ENCODE measurements at regions not wholly inside any gene's neighbourhood (a gene's known extent, or its start where the extent isn't known, plus 50 kb on each side); places are given as distances from the start of the nearest gene placed in this dataset.

DNA sequence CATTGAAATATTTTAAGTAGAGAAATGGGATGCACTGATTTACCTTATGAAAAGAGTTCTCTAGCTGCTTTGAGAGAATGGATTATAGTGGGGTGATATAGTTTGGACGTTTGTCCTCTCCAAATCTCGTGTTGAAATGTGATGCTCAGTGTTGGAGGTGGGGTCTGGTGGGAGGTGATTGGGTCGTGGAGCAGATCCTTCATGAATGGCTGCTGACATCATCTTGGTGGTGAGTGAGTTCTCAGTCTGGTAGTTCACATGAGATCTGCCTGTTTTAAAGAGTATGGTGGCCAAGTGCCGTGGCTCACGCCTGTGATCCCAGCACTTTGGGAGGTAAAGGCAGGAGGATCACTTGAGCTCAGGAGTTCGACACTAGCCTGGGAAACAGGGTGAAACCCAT lies 58.7 kb upstream of the SH3RF3 start:
- TF ChIP-seq, protein P1, sequence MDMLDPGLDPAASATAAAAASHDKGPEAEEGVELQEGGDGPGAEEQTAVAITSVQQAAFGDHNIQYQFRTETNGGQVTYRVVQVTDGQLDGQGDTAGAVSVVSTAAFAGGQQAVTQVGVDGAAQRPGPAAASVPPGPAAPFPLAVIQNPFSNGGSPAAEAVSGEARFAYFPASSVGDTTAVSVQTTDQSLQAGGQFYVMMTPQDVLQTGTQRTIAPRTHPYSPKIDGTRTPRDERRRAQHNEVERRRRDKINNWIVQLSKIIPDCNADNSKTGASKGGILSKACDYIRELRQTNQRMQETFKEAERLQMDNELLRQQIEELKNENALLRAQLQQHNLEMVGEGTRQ (IDR thresholded peaks at IDR 0.05) = no peak
- TF ChIP-seq RNF2 (IDR thresholded peaks at IDR 0.05; ENCODE audit: borderline replicate concordance, low read depth) = no peak
- TF ChIP-seq NFE2L2 (conservative IDR thresholded peaks at IDR 0.05; ENCODE audit: low read length) = no peak
- TF ChIP-seq GATA3 (IDR thresholded peaks at IDR 0.05; ENCODE audit: borderline replicate concordance) = no peak
- TF ChIP-seq RAD21 (conservative IDR thresholded peaks at IDR 0.05 in 1 of 2, IDR thresholded peaks at IDR 0.05 in 1 of 2) = no peak
- TF ChIP-seq, protein P2, sequence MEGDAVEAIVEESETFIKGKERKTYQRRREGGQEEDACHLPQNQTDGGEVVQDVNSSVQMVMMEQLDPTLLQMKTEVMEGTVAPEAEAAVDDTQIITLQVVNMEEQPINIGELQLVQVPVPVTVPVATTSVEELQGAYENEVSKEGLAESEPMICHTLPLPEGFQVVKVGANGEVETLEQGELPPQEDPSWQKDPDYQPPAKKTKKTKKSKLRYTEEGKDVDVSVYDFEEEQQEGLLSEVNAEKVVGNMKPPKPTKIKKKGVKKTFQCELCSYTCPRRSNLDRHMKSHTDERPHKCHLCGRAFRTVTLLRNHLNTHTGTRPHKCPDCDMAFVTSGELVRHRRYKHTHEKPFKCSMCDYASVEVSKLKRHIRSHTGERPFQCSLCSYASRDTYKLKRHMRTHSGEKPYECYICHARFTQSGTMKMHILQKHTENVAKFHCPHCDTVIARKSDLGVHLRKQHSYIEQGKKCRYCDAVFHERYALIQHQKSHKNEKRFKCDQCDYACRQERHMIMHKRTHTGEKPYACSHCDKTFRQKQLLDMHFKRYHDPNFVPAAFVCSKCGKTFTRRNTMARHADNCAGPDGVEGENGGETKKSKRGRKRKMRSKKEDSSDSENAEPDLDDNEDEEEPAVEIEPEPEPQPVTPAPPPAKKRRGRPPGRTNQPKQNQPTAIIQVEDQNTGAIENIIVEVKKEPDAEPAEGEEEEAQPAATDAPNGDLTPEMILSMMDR (IDR thresholded peaks at IDR 0.05) = no peak
- TF ChIP-seq MAFK (IDR thresholded peaks at IDR 0.05; ENCODE audit: partially characterized antibody) = no peak
- no peak for TF ChIP-seq KDM1A (IDR thresholded peaks at IDR 0.05; ENCODE audit: low read depth)
- TF ChIP-seq, protein P3, sequence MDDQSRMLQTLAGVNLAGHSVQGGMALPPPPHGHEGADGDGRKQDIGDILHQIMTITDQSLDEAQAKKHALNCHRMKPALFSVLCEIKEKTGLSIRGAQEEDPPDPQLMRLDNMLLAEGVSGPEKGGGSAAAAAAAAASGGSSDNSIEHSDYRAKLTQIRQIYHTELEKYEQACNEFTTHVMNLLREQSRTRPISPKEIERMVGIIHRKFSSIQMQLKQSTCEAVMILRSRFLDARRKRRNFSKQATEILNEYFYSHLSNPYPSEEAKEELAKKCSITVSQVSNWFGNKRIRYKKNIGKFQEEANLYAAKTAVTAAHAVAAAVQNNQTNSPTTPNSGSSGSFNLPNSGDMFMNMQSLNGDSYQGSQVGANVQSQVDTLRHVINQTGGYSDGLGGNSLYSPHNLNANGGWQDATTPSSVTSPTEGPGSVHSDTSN (IDR thresholded peaks at IDR 0.05) = no peak
- TF ChIP-seq FOSB (CRISPR knock-in tag; IDR thresholded peaks at IDR 0.05) = no peak
- no peak for TF ChIP-seq EP300 (IDR thresholded peaks at IDR 0.05)
- TF ChIP-seq, protein P4, sequence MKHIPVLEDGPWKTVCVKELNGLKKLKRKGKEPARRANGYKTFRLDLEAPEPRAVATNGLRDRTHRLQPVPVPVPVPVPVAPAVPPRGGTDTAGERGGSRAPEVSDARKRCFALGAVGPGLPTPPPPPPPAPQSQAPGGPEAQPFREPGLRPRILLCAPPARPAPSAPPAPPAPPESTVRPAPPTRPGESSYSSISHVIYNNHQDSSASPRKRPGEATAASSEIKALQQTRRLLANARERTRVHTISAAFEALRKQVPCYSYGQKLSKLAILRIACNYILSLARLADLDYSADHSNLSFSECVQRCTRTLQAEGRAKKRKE (CRISPR knock-in tag; IDR thresholded peaks at IDR 0.05; ENCODE audit: low read depth) = no peak
- TF ChIP-seq, protein P5, sequence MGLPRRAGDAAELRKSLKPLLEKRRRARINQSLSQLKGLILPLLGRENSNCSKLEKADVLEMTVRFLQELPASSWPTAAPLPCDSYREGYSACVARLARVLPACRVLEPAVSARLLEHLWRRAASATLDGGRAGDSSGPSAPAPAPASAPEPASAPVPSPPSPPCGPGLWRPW (IDR thresholded peaks at IDR 0.05) = no peak
- TF ChIP-seq MYC (IDR thresholded peaks at IDR 0.05; ENCODE audit: borderline replicate concordance, low read length) = no peak
- Histone ChIP-seq H3K4me2 (no peak overlapping the region), H3K4me1 (no peaks in the 10 kb centered on the region), H3K27ac (no peak overlapping the region), H3K9me3 (no peaks in the 10 kb centered on the region), H3K4me3 (no peak overlapping the region)
- DNase-seq (ENCODE audit: low read depth in 1 of 2, low spot score in 1 of 2) (no peak), ATAC-seq (no peak), FAIRE-seq (no peak)
- ChIA-PET CTCF (no interaction called here), POLR2A (no interaction called here)
- 22% methylated on average over 6 of the region's 6 CpGs for WGBS (ENCODE audit: missing lambda C conversion rate)

DNA sequence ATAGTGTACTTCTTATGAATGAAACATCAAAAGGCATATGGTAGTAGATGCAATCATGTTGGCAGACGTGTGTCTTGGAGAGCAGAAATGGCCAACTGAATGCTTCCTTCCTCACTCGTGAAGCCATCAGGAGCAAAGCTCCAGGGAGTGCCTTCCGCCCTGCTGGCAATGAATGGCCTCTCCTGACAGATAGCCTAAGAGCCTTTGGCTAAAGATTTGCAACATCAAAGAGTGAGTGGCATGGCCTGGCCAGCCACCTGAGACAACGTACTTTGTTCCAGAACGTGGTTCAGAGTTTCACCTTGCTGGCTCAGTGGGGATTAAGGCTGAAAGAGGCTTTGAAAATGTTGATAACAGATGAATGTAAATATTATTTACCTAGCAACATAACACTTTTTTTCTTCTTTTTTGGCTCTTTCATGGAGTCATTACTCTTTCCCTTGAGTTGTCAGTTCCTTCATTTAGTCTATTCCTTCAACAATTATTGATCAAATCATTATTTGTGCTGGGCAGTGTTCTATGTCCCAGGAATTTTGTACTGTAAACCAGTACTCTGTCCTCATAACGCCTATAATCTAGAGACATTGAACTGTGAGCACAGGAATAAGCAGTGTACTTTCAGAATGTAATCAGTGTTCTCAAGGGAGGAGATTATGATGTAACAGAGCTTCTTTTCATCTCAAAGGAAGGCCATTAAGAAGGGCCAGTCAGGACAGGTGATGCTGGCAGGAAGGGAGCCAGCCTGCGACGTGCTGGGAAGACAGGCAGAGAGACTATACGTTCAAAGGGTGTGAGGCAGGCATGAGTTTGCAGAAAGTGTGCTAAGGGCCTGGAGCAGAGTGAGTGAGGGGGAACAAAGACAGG lies 59.4 kb upstream of the SH3RF3 start:
- ChIA-PET POLR2A (no interaction called here), CTCF (interaction anchor here (0.6 to 1.1 kb wide), 2 partner anchors 33 to 537 kb away, joined by 3 read pairs; no protein-coding TSS in a partner anchor)
- H3K4me2 ChIP-seq = no peak overlapping the region
- DNase-seq (ENCODE audit: low read depth in 1 of 2, low spot score in 1 of 2) (no peak), FAIRE-seq (no peak), ATAC-seq (no peak)
- H3K27ac ChIP-seq = no peak overlapping the region
- no peaks in the 10 kb centered on the region for H3K4me1 ChIP-seq
- whole genome bisulfite sequencing (ENCODE audit: missing lambda C conversion rate) = 37% methylated on average over 9 of the region's 9 CpGs
- H3K4me3 ChIP-seq = no peak overlapping the region
- no peaks in the 10 kb centered on the region for H3K9me3 ChIP-seq
- TF ChIP-seq MYC (IDR thresholded peaks at IDR 0.05; ENCODE audit: borderline replicate concordance, low read length) (no peak), RAD21 (conservative IDR thresholded peaks at IDR 0.05 in 1 of 2, IDR thresholded peaks at IDR 0.05 in 1 of 2) (no peak), SREBF2 (IDR thresholded peaks at IDR 0.05) (no peak), CHD4 (IDR thresholded peaks at IDR 0.05; ENCODE audit: borderline replicate concordance) (no peak), RCOR1 (IDR thresholded peaks at IDR 0.05; ENCODE audit: low read depth, low read length) (no peak), CEBPB (IDR thresholded peaks at IDR 0.05) (no peak), CBX8 (IDR thresholded peaks at IDR 0.05) (no peak), FOSB (CRISPR knock-in tag; IDR thresholded peaks at IDR 0.05) (no peak), NFE2L2 (conservative IDR thresholded peaks at IDR 0.05; ENCODE audit: low read length) (no peak), POLR2A (IDR thresholded peaks at IDR 0.05; ENCODE audit: low read length) (no peak), ZSCAN20 (CRISPR knock-in tag; IDR thresholded peaks at IDR 0.05) (no peak)
- TF ChIP-seq, protein P3 (IDR thresholded peaks at IDR 0.05) = no peak
- TF ChIP-seq, protein P2 (IDR thresholded peaks at IDR 0.05) = no peak
- TF ChIP-seq, protein P6, sequence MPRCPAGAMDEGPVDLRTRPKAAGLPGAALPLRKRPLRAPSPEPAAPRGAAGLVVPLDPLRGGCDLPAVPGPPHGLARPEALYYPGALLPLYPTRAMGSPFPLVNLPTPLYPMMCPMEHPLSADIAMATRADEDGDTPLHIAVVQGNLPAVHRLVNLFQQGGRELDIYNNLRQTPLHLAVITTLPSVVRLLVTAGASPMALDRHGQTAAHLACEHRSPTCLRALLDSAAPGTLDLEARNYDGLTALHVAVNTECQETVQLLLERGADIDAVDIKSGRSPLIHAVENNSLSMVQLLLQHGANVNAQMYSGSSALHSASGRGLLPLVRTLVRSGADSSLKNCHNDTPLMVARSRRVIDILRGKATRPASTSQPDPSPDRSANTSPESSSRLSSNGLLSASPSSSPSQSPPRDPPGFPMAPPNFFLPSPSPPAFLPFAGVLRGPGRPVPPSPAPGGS (IDR thresholded peaks at IDR 0.05) = no peak
- TF ChIP-seq, protein P7, sequence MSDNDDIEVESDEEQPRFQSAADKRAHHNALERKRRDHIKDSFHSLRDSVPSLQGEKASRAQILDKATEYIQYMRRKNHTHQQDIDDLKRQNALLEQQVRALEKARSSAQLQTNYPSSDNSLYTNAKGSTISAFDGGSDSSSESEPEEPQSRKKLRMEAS (IDR thresholded peaks at IDR 0.05) = no peak
- TF ChIP-seq, protein P8, sequence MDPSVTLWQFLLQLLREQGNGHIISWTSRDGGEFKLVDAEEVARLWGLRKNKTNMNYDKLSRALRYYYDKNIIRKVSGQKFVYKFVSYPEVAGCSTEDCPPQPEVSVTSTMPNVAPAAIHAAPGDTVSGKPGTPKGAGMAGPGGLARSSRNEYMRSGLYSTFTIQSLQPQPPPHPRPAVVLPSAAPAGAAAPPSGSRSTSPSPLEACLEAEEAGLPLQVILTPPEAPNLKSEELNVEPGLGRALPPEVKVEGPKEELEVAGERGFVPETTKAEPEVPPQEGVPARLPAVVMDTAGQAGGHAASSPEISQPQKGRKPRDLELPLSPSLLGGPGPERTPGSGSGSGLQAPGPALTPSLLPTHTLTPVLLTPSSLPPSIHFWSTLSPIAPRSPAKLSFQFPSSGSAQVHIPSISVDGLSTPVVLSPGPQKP (IDR thresholded peaks at IDR 0.05; ENCODE audit: low read depth, low read length) = no peak

Data from A549 (cell line).